22Rv1 (cell line): ENCODE measurements at regions not wholly inside any gene's neighbourhood (a gene's known extent, or its start where the extent isn't known, plus 50 kb on each side); places are given as distances from the start of the nearest gene placed in this dataset.

Experiments
- ZFX ChIP-seq: fragments of 450-650 bp; IDR thresholded peaks from 2 replicates; pipeline ENCODE4 v1.6.1; 2017; ENCODE audit warnings: antibody characterized with exemption, borderline replicate concordance
- TF ChIP-seq, protein P1 (sequence below): fragments of 450-650 bp; IDR thresholded peaks from 2 replicates; pipeline ENCODE4 v1.5.1; 2017; ENCODE audit warnings: mild to moderate bottlenecking

GRCh38 chr3:88742106-88742505 lies 365.3 kb upstream of the EPHA3 start:
- TF ChIP-seq, protein P1, sequence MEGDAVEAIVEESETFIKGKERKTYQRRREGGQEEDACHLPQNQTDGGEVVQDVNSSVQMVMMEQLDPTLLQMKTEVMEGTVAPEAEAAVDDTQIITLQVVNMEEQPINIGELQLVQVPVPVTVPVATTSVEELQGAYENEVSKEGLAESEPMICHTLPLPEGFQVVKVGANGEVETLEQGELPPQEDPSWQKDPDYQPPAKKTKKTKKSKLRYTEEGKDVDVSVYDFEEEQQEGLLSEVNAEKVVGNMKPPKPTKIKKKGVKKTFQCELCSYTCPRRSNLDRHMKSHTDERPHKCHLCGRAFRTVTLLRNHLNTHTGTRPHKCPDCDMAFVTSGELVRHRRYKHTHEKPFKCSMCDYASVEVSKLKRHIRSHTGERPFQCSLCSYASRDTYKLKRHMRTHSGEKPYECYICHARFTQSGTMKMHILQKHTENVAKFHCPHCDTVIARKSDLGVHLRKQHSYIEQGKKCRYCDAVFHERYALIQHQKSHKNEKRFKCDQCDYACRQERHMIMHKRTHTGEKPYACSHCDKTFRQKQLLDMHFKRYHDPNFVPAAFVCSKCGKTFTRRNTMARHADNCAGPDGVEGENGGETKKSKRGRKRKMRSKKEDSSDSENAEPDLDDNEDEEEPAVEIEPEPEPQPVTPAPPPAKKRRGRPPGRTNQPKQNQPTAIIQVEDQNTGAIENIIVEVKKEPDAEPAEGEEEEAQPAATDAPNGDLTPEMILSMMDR = no peak
- TF ChIP-seq ZFX = no peak
